HepG2 (cell line): ENCODE measurements at regions not wholly inside any gene's neighbourhood (a gene's known extent, or its start where the extent isn't known, plus 50 kb on each side); places are given as distances from the start of the nearest gene placed in this dataset.

Experiments
- ATAC-seq: fragments of 200-7000 bp; cut with Tn5 transposase; 3 replicates; pipeline ENCODE4 v1.9.1; 2020; ENCODE audit warnings: mild to moderate bottlenecking, moderate library complexity
- BruUV-seq: library from RNA; stranded (reverse); fragments of 400-500 nt; replicated peaks from 2 replicates; lab custom pipeline; 2021; lab: Mats Ljungman, UMichigan
- CTCF ChIA-PET: fragments of 300-600 bp; formaldehyde crosslinking; extraction: SDS; loops from one replicate; lab custom pipeline; 2021; ENCODE audit warnings: low total read pairs, inconsistent platforms, low intra/inter-chr PET ratio; lab: Yijun Ruan, JAX
- POLR2A ChIA-PET: fragments of 350-600 bp; sonication (Branson Sonifier 250); formaldehyde crosslinking; loops from one replicate; lab custom pipeline; 2020; ENCODE audit warnings: antibody characterized with exemption, inconsistent platforms; lab: Yijun Ruan, JAX
- DNase-seq: peaks from one replicate; pipeline ENCODE4 v3.0.0-alpha.2; 2015; ENCODE audit warnings: low spot score
- FAIRE-seq: peaks from 3 replicates; lab custom pipeline; 2011; peaks lifted over from hg19 to GRCh38; lab: Jason Lieb, UNC
- H2AFZ ChIP-seq: one replicate; pipeline ENCODE4 v1.6.1; 2011; ENCODE audit warnings: low read length, inconsistent platforms
- H3K27ac ChIP-seq: fragments of 300-600 bp; 3 replicates; pipeline ENCODE4 v1.8.0; 2011; ENCODE audit warnings: mixed run types, mild to moderate bottlenecking, mixed read lengths, low read length, inconsistent platforms; ENCODE audit not compliant: insufficient read depth; ENCODE audit errors: extremely low read length
- H3K27me3 ChIP-seq, 2 experiments: fragments of 200-600 bp in 1 of 2; 2 replicates in 1 of 2; 3 replicates in 1 of 2; pipeline versions ENCODE4 v1.6.0 to v1.8.0; 2011; ENCODE audit warnings: low read length in 2 of 2, mild to moderate bottlenecking in 2 of 2, moderate library complexity in 2 of 2, inconsistent platforms in 1 of 2; ENCODE audit not compliant: insufficient read depth in 2 of 2, control insufficient read depth in 1 of 2
- H3K36me3 ChIP-seq, 2 experiments: fragments of 200-600 bp in 1 of 2; replicated peaks in 1 of 2; 2 replicates in 1 of 2; 3 replicates in 1 of 2; pipeline versions ENCODE4 v1.5.1 to v1.8.0; 2011; ENCODE audit warnings: low read length in 2 of 2, inconsistent platforms in 1 of 2; ENCODE audit not compliant: insufficient read depth in 2 of 2, control insufficient read depth in 1 of 2
- H3K4me1 ChIP-seq: 2 replicates; pipeline ENCODE4 v1.5.1; 2012; ENCODE audit warnings: low read length, inconsistent platforms; ENCODE audit not compliant: insufficient read depth
- H3K4me2 ChIP-seq: 2 replicates; pipeline ENCODE4 v1.6.0; 2011; ENCODE audit warnings: low read depth, low read length, inconsistent platforms
- H3K4me3 ChIP-seq, 3 experiments: fragments of 200-600 bp in 1 of 3; sonication (generic), shearing (Covaris generic) in 1 of 3; replicated peaks in 1 of 3; 2 replicates each; pipeline ENCODE4 v1.5.1; 2011 to 2016; ENCODE audit warnings: low read length in 3 of 3, inconsistent platforms in 2 of 3, low read depth in 2 of 3, mild to moderate bottlenecking in 2 of 3, control low read depth in 1 of 3, mixed read lengths in 1 of 3; ENCODE audit not compliant: insufficient read depth in 1 of 3
- H3K79me2 ChIP-seq: one replicate; pipeline ENCODE4 v1.6.1; 2011; ENCODE audit warnings: low read length, inconsistent platforms; ENCODE audit not compliant: insufficient read depth
- H3K9ac ChIP-seq: 2 replicates; pipeline ENCODE4 v1.6.0; 2011; ENCODE audit warnings: mild to moderate bottlenecking, low read depth, low read length, inconsistent platforms; ENCODE audit not compliant: insufficient read depth
- H3K9me3 ChIP-seq: 2 replicates; pipeline ENCODE4 v1.5.1; 2012; ENCODE audit warnings: mild to moderate bottlenecking, low read length
- H4K20me1 ChIP-seq: 2 replicates; pipeline ENCODE4 v1.6.0; 2011; ENCODE audit warnings: inconsistent platforms, mild to moderate bottlenecking, low read length, moderate library complexity; ENCODE audit not compliant: insufficient read depth
- KAT2B ChIP-seq: fragments of 150-350 bp; IDR thresholded peaks from 2 replicates; pipeline ENCODE4 v1.6.1; 2014; ENCODE audit warnings: low read depth, low read length, borderline replicate concordance
- NPAS2 ChIP-seq: sonication (generic); formaldehyde crosslinking; IDR thresholded peaks from 2 replicates; pipeline ENCODE4 v1.8.0; 2022; ENCODE audit warnings: mild to moderate bottlenecking, missing genetic modification reagents, borderline replicate concordance
- NR2F2 ChIP-seq: IDR thresholded peaks from 2 replicates; pipeline ENCODE4 v1.6.1; 2012; ENCODE audit warnings: low read depth, inconsistent platforms, borderline replicate concordance
- NRL ChIP-seq: sonication (generic); formaldehyde crosslinking; IDR thresholded peaks from 2 replicates; pipeline ENCODE4 v1.5.0; 2020; ENCODE audit warnings: missing genetic modification reagents, mild to moderate bottlenecking, moderate library complexity, borderline replicate concordance
- RBM22 ChIP-seq: fragments of 200-400 bp; formaldehyde crosslinking; optimal IDR thresholded peaks from 2 replicates; pipeline ENCODE3; 2017; ENCODE audit warnings: mild to moderate bottlenecking, low read length, moderate library complexity
- RORA ChIP-seq: sonication (generic); formaldehyde crosslinking; IDR thresholded peaks from 2 replicates; pipeline ENCODE4 v1.5.0; 2020; ENCODE audit warnings: mild to moderate bottlenecking, missing genetic modification reagents, moderate library complexity
- SPEN ChIP-seq: sonication (generic); formaldehyde crosslinking; IDR thresholded peaks from 2 replicates; pipeline ENCODE4 v1.5.1; 2020; ENCODE audit warnings: low read depth, mild to moderate bottlenecking, missing genetic modification reagents
- ZNF383 ChIP-seq: sonication (generic); formaldehyde crosslinking; IDR thresholded peaks from 2 replicates; pipeline ENCODE4 v1.4.0; 2020; ENCODE audit warnings: missing genetic modification reagents, mild to moderate bottlenecking, borderline replicate concordance
- WGBS: methylation state at CpG from one replicate; pipeline ENCODE4 v1.1.6; 2017; ENCODE audit warnings: low lambda C conversion rate; 5-methylcytosine and 5-hydroxymethylcytosine counted together
- in situ Hi-C: cut with HindIII; loops from 2 replicates; pipeline ENCODE4 v1.10.0; 2017; ENCODE audit warnings: low pct_unique_long_range_greater_than_20kb; ENCODE audit not compliant: extremely low pct_ligation_motif_present
- intact Hi-C: fragments of 100-400 bp; cut with micrococcal nuclease; formaldehyde crosslinking; loops from one replicate; pipeline ENCODE4 v1.10.0; 2022; ENCODE audit not compliant: unreplicated experiment
- TF ChIP-seq, protein P1 (sequence below), 2 experiments: IDR thresholded peaks; 2 replicates each; pipeline ENCODE4 v1.6.1; 2011 to 2012; ENCODE audit warnings: low read length in 2 of 2, borderline replicate concordance in 1 of 2, low read depth in 1 of 2, mild to moderate bottlenecking in 1 of 2, moderate library complexity in 1 of 2

DNA sequence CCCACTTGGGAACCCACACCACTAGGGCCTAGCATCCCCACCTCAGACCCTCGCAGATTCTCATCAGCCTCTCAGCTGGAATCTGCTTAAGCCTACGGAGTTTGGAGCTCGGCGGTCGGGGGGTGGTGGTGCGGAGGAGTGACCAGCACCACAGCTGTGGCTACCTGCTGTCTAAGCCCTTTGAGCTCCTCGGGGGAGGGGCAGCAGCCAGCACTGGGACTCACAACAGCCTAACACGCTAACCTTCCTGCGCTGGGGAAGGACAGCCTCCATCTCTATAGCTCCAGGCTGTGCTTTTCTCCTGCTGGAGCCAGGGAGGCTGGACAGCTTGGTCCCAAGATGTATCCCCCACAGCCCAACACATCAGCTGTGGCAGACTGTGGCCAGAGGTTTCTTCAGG is 281.5 kb downstream of the USP46 start:
- Histone ChIP-seq H3K27ac (no peak overlapping the region), H4K20me1 (no peaks in the 10 kb centered on the region), H3K79me2 (no peaks in the 10 kb centered on the region), H3K36me3 (no peaks in the 10 kb centered on the region), H3K27me3 (0 out of 5 replicates have a peak, but pooled peaks cover 0 to 3% of the 10 kb centered on the region in 2 experiments), H3K9me3 (no peaks in the 10 kb centered on the region), H3K9ac (no peak overlapping the region), H2AFZ (no peak overlapping the region), H3K4me1 (peaks cover 15% of the 10 kb centered on the region), H3K4me2 (no peak overlapping the region), H3K4me3 (no peak overlapping the region)
- no peak for DNase-seq
- WGBS: 40% methylated on average over 2 of the region's 9 CpGs
- ChIA-PET POLR2A (no interaction called here), CTCF (interaction anchor here (1.9 kb wide), 1 partner anchor 606 kb away, joined by 15 read pairs; no protein-coding TSS in a partner anchor)
- FAIRE-seq: no peak
- BruUV-seq: no TSS peak
- intact Hi-C loops: no loop called here
- ATAC-seq: no peak
- in situ Hi-C loops: loop anchor here (5.0 to 10.0 kb wide), 3 partner anchors 143 to 605 kb away; no protein-coding TSS in a partner anchor
- TF ChIP-seq KAT2B (no peak), NR2F2 (no peak), ZNF383 (CRISPR knock-in tag) (no peak), RORA (CRISPR knock-in tag) (no peak), NPAS2 (CRISPR knock-in tag) (no peak), SPEN (no peak), RBM22 (no peak), NRL (CRISPR knock-in tag) (no peak)
- TF ChIP-seq, protein P1, sequence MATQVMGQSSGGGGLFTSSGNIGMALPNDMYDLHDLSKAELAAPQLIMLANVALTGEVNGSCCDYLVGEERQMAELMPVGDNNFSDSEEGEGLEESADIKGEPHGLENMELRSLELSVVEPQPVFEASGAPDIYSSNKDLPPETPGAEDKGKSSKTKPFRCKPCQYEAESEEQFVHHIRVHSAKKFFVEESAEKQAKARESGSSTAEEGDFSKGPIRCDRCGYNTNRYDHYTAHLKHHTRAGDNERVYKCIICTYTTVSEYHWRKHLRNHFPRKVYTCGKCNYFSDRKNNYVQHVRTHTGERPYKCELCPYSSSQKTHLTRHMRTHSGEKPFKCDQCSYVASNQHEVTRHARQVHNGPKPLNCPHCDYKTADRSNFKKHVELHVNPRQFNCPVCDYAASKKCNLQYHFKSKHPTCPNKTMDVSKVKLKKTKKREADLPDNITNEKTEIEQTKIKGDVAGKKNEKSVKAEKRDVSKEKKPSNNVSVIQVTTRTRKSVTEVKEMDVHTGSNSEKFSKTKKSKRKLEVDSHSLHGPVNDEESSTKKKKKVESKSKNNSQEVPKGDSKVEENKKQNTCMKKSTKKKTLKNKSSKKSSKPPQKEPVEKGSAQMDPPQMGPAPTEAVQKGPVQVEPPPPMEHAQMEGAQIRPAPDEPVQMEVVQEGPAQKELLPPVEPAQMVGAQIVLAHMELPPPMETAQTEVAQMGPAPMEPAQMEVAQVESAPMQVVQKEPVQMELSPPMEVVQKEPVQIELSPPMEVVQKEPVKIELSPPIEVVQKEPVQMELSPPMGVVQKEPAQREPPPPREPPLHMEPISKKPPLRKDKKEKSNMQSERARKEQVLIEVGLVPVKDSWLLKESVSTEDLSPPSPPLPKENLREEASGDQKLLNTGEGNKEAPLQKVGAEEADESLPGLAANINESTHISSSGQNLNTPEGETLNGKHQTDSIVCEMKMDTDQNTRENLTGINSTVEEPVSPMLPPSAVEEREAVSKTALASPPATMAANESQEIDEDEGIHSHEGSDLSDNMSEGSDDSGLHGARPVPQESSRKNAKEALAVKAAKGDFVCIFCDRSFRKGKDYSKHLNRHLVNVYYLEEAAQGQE (IDR thresholded peaks at IDR 0.05; ENCODE audit: borderline replicate concordance in 1 of 2, low read depth in 1 of 2, low read length in 2 of 2): no peak
